Left kidney (tissue), 1 donor: ENCODE measurements at regions not wholly inside any gene's neighbourhood (a gene's known extent, or its start where the extent isn't known, plus 50 kb on each side); places are given as distances from the start of the nearest gene placed in this dataset.
A peak's percentile ranks its signal among the peaks of the same experiment; 100 is the strongest.

Source experiments
- DNase-seq: peaks from one replicate; pipeline ENCODE4 v3.0.0-alpha.2; 2013

DNA sequence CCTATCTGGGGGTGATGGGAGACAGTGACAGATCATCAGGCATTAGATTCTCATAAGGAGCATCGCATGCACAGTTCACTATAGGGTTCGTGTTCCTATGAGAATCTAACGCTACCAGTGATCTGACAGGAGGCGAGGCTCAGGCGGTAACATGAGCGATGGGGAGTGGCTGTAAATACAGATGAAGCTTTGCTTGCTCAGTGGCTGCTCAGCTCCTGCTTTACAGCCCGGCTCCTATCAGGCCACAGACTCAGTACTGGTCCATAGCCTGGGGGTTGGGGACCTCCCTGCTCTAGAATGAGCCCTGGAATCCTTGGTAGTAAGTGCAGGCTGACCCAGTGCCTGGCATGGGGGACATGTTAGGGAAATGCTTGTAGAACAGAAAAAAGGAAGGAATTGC is 426.0 kb downstream of the TYW1 start:
- DNase-seq: no peak

DNA sequence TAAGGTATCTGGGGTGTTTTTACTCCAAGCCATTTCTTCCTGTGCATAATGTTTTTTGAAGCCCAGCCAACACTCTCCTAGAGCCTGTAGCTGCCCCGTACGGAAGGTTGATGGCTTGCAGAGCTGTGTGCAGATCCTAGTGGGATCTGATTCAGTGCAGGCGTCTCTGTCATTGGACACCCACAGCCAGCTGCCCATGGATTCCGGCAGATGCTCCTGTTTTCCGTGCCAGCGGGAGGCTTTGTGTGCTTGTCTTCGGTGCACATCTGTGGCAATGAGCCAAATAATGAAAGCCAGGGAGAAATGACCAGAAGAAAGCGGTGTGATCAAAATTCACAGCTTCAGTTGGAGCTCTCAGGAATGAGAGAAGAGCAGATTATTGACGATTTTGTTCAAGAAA is 426.4 kb downstream of the TYW1 start:
- no peak for DNase-seq

DNA sequence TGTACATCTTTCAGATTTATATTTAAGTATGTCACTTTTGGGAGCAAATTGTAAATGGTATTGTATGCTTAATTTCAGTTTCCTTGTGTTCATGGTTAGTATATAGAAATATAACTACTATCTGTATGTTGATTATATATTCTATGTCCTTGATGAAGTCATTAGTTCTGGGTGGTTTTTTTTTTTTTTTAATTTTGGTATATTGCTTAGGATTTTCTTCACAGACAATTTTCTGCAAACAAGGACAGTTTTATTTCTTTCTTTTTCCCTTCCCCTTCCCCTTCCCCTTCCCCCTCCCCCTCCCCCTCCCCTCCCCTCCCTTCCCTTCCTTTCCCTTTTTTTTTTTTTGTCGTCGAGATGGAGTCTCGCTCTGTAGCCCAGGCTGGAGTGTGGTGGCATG is 430.0 kb downstream of the TYW1 start:
- no peak for DNase-seq

DNA sequence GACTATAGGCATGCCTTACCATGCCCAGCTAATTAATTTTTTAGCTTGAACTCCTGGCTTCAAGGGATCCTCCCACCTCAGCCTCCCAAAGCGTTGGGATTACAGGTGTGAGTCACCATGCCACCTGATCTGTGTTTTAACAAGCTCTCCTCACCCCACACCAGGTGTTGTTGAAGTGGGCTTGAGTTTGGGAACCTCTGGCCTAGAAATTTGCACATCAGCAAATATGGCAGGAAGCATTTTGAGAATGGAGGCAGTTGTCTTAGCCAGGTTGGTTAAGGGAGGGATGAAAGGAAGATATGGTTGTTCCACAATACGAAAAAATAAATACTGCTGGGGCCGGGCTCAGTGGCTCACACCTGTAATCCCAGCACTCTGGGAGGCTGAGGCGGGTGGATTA is 433.1 kb downstream of the TYW1 start:
- no peak for DNase-seq

DNA sequence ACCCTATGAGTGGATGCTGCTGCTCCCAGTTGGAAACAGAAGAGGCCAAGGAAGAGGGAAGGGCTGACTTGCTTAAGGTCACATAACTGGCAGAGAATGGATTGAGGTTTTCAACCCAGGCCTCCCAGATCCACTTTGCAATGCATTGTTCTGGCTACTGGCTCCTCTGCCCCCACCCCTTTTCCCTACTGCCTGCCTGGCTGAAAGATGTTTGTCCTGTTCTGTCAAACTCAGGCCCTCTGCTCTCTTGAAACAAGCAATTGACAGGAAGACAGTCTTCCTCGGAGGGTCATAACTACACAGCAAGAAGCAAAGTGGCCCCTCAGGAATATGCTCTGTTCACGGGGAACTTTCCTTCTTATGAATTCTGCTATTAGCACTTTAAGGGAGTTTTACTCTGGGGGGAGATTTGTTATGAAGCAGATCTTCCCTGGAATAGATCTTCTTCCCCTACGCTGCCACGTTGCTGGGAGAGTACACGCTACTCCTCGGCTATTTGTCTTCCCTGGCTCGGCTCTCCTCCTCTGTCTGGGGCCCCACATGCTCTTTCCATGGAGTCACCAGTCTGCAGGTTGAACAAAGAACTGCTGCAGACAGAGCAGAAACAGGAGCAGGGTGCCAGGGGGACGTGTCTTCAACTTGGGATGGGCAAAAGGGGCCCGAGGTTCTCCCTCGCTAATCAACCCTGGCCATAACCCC is 436.1 kb downstream of the TYW1 start:
- DNase-seq: no peak

DNA sequence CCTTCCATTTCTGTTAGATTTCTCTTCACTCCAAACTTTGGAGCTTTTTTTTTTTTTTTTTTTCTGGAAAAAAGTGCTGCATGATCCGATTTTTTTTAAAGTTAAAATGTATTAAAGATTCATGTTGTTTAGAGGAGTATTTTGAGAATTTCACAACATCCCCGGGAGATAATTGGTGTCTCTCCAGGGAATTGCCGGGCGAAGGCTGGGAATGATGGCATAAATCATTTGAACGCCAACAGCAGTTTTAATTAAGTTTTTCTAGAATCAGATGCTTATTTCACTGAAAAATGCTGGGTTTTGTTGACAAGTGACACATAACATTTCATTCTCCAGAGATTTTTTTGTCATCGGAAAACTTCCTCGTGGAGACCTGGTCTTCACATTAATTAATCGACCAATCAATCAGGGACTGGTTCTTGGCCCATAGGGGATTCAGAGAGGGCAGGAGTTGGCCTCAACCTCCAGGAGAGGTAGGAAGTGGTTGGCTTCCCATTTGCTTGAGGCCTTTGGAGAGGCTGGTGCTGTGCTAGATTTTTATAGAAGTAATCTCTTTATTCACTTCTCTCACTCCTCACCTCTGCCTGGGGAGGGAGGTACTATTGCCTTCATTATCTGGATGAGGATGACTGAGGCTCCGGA is 439.4 kb downstream of the TYW1 start:
- DNase-seq: no peak

DNA sequence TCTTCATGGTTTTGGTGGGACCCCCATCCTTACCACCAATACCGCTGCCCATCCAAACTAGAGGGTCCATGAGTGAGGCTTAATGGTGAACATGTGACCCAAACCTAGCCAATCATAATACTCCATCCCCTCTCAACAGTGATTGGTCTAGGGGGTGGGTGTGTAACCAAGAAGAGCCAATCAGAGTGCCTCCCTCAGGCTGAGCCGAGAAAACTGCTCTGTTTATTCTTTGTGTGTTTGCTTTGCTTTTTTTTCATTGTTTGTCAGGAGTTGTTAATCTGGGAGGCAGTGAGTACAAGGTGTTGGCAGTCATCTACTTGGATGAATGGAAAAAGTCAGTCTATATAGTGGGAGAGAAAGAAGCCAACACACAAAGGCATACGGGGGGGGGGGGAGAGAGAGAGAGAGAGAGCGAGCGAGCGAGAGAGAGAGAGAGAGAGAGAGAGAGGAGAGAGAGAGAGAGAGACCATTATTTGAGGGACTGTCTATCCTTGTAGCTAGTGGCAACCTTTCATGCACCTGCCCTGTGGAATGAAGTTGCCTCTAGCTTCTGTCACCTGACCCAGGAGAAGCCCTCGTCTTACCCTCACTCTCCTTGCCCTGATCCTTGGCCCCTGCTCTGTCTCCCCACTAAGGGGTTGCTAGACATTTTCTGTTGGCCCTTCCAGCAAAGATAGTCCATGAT is 441.7 kb downstream of the TYW1 start:
- DNase-seq: no peak

DNA sequence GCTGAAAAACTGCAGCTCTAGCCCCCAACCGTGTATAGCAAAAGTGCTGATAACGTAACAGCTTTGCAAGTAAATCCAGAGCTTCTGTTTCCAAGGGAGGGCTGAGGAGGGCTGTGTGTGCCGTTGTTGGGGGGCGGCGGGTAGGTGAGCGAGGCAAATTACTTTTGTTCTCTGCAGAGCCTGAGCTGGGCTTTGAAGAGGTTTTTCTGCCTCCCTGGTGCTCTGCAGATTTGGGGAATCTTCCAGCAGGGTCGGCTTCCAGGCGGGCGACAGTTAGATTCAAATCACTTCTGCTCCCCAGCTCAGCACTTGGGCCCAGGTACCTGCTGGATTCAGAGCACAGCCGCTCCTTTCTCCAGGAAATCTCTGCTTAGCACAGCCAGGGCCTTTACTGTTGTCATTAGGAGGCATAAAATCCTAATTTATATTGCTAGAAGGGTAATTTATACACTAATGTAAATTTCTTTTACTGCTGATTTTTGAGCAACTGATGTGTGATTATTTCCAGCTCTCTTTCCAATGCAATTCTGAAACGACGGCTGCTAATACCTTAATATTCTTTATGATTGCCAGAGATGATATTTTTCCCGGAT is 442.4 kb downstream of the TYW1 start:
- no peak for DNase-seq

DNA sequence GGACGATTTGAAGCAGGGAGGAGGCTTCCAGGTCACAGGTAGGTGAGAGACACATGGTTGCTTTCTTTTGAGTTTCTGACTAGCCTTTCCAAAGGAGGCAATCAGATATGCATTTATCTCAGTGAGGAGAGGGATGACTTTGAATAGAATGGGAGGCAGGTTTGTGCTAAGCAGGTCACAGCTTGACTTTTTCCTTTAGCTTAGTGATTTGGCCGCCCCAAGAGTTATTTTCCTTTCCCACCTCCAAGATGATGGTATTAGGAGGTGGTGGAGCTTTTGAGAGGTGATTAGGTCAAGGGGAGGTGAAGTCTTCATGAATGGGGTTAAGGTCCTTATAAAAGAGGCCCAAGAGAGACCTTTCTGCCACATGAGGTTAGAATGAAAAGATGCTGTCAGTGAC is 443.7 kb downstream of the TYW1 start:
- DNase-seq: no peak

DNA sequence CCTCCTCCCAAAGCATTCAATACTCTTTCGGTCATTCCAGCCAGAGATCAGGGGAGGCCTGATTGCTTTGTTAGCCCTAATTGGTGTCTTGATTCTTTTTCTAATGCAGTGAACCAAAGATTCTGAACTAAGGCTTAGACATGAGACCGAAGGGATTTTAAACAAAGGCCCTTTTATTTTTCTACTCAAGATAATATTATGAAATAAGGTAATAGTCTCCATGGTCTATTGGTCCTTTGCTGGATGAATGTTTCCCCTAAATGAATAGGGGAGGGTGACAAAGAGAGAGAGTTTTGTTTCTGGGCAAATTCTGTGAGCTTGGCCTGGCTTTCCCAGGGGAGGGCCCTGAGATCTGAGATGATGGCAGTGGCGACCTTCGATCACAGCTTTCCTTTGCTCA is 449.1 kb downstream of the TYW1 start:
- no peak for DNase-seq

DNA sequence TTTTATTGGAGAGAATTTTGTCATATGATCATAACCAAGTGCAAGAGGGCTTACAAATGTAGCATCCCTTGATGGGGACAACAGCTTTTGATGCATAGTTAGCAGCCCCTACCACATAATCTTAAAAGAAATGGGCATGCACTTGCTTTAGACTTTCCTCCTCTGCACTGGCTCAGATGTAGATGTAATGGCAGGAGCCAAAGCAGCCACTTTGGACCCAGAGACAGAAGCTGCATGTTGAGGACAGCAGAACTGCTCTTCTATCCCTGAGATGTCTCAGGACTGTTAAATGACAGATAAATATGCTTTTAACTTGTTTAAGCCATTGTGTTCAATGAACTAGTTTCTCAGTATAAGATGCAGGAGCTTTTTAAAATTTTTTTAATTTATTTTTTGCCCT is 450.7 kb downstream of the TYW1 start:
- no peak for DNase-seq

DNA sequence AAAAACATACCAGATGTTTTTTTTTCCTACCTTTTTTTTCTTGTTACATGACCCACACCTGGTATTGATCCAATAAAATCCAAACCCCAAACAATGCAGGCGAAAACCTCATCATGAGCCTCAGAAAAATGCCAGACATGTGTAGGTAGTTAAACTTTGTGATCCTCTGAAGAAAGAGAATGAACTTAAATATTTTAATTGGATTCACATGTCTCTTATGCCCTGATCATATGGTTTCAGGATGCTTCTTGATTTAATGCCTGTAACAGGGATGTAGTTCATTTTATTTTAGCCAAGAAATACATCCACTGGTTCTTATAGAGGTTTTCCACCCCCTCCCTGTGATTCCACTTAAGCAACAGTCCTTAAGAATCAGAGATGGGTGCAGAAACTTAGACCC is 451.6 kb downstream of the TYW1 start:
- no peak for DNase-seq

DNA sequence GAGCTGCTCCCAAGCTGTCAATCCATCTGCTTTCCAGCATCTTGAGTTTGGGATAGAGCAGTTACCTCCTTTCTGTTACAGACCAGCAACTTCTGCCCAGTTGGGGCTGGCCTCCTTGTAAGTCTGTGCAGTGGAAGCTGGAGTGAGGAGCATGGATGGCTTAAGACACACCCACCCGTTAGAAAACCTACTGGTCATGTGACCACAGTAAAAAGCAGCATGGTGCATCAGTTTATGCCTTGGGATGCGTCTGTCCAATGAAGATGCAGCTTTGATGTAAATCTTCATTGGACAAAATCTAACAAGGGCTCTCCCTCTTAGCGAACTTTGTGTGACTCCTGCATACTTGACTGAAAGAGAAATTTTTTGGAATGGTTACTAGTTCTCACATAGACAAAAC is 453.5 kb downstream of the TYW1 start:
- DNase-seq: no peak

DNA sequence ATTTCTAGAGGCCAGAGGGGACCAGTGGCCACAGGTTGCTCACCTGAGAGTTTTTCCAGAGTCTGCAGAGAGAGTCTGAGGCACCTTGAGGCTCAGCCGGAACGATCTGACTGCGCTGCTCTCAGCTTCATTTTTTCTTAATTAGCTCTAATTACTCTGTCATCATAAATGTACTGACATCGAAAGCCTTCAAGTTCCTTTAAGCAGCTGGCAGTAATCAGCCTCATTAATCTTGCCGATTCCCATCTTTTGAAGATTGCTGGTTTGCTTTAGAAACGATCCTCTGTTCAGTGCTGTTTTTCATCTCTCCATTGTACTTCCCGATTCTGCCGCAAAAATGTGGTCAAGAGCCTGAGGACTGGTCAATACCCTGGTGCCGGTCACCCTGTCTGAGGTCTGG is 454.7 kb downstream of the TYW1 start:
- DNase-seq: no peak

DNA sequence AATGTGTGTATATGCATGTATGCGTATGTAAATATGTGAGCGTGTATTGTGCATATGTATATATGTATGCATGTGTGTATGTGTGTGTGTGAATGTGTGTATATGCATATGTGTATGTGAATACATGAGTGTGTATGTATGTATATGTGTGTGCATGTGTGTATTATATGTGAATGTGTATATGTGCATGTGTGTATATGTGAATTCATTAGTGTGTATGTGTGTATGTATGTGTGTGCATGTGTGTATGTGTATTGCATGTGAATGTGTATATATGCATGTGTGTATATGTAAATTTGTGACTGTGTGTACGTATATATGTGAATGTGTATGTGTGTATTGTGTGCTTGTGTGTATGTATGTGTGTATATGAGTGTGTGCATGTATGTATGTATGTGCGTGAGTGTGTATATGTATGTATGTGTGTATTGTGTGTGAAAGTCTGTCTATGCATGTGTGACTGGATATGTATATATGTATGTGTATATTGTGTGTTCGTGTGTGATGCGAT is 455.9 kb downstream of the TYW1 start:
- DNase-seq: no peak

DNA sequence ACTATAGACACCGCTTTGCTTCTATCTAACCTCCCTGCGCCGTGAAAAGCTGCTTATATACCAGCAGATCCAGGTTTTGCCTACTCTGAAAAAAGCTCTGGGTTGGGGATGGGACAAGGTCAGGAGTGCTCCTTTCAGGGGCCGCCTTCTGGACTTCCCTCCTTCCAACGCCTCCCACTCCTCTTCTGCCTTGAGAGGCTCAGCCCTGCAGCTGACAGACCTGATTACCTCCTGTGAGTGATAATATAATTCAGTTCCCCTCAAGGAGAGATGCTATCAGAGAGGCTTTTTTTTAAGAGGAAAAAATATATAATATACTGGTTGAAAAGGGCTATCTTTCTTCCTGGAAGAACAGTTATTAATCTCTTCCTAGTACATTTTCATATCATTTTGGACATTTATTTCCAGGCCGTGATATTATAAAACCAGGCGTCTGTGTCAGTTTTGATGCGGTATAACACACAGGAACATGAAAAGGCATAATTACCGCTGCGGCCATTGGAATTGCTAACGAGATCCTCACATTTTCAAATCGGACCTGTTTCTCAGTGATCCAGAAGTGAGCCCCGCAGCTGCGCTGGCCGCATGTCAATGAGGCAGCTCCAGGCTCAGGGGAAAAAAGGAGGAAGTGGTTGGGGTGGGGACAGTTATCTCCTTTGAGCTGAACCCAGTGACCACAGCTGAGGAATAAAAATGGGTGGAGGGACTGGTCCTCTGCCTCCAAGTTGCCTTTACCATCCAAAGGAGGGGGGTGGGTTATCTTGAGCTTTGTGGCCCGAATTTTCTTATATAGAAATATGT is 457.1 kb downstream of the TYW1 start:
- no peak for DNase-seq

DNA sequence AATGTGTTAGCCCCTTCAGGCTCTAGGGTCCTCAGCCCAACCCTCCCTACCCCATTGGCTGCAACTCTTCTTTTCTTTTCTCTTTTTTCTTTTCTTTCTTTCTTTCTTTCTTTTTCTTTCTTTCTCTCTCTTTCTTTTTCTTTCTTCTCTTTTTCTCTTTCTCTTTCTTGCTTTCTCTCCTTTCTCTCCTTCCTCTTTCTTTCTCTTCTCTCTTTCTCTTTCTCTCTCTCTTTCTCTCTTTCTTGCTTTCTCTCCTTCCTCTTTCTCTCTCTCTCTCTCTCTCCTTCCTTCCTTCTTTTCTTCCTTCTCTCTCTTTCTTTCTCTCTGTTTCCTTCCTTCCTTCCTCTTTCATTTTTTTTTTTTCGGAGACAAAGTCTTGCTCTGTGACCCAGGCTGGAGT is 458.9 kb downstream of the TYW1 start:
- DNase-seq: no peak

DNA sequence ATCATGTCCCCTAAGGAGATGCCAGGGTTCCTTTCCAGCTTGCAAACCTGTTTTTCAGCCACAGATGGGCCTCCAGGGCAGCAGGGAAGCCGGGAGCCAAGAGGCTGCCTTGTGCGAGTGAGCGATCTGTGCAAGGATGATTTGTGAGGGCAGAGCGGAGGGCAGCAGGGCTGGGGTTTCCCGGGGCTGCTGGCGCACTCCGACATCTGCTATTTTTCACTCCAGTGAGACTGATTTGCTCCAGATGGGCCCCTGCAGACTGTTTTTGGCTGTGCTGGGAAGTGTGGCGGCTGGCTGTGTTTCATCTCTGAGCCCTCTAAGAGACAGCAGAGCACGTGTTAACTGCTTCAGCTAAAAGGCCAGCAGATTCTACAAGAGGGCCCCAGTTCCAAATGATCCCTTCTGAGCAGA is 466.2 kb downstream of the TYW1 start:
- peak; percentile 77 for DNase-seq

DNA sequence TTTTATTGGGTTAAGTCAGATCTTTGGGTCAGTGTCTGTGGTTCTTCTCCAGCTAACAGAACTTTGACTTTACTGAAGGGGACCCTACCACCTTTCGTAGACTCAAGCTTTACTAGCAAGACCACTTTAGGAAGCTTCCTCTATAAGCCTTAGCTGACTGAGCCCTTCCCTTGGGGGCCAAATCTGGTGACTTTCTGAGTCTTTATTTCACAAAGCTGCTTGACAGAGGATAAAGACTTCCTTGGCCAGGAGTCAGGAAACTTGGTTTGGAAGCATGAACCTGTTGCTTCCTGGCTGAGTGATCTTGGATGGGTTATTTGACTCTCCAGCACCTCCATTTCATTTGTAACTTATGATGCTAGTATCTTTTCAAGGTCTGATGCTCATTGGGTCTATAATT is 466.7 kb downstream of the TYW1 start:
- DNase-seq: no peak

DNA sequence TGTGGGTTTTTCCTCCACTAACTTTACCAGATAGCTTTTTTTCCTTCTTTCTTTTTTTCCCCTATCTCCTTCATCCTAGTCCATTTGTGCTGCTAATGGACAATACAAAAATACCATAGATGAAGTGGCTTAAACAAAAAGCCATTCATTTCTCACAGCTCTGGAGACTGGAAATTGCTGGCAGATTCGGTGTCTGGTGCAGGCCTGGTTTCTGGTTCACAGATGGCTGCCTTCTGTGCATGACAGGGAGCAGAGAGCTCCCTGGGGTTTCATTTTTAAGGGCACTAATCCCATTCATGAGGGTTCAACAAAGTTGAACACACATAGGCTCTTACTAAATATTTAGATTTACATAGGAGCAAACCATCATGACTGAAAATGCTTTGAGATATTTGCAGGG is 467.4 kb downstream of the TYW1 start:
- DNase-seq: no peak

DNA sequence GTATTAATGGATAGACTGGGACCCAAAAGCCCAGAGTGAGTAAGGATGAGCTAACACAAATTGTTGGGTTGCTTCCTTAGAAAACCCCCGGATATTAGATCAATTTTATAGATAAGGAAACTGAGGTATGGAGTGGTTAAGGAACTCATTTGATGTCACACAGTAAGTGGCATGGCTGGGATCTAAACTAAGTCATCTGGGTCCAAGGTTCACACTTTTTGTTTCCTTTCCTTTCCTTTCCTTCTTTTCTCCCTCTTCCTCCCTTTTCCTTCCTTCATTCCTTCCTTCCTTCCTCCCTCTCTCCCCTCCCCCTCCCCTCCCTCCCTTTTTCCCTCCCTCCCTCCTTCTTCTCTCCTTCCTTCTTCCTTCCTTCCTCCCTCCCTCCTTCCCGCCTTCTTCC is 469.5 kb downstream of the TYW1 start:
- no peak for DNase-seq

DNA sequence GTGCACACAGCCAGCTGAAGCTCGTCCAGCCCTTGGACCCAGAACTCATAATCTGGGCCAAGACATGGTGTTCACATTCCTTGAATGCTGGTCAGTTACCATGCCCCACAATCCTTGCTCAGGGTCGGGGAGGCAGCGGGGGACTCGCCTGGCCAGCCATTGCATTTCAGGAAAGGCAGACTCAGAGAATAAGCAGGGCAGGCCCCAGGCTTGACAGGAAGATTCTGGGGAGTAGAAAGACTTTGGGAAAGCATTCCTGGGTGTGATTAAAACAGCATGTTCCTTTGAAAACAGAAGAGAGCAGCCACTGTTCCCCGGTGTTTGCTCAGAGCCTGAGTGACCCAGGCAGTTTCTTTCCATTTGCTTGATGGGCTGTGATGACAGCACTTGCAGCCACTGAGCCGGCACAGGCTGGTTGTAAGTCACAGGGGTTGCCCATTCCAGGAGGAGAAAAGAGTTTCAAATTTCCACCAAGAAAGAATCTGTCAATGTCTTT is 473.7 kb downstream of the TYW1 start:
- DNase-seq: peak; percentile 61
